ENCODE measurements at regions not wholly inside any gene's neighbourhood (a gene's known extent, or its start where the extent isn't known, plus 50 kb on each side); places are given as distances from the start of the nearest gene placed in this dataset.

DNA sequence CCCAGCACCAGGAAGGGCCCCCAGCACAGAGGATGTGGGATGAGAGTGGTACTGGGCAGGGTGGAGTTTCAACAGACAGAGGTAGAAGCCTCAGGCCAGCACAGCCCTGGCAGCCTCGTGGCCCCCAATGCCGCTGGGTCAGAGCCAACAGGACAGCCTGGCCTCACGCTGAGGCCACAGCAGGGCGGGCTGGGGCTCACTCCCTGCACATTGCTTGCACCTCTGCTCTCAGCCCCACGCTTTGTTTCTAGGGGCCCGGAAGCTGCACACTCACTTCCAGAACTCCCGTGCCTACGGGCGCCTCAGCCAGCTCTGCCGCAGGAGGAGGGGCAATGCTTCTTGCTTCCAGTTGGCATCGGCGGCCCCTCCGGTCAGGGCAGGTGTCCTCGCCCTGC, 72.9 kb downstream of the SIK1 start:
- TF ChIP-seq, protein P1, sequence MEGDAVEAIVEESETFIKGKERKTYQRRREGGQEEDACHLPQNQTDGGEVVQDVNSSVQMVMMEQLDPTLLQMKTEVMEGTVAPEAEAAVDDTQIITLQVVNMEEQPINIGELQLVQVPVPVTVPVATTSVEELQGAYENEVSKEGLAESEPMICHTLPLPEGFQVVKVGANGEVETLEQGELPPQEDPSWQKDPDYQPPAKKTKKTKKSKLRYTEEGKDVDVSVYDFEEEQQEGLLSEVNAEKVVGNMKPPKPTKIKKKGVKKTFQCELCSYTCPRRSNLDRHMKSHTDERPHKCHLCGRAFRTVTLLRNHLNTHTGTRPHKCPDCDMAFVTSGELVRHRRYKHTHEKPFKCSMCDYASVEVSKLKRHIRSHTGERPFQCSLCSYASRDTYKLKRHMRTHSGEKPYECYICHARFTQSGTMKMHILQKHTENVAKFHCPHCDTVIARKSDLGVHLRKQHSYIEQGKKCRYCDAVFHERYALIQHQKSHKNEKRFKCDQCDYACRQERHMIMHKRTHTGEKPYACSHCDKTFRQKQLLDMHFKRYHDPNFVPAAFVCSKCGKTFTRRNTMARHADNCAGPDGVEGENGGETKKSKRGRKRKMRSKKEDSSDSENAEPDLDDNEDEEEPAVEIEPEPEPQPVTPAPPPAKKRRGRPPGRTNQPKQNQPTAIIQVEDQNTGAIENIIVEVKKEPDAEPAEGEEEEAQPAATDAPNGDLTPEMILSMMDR (IDR thresholded peaks at IDR 0.05; ENCODE audit: low read depth, low read length), result no peak
- in situ Hi-C loops (cut with HindIII; ENCODE audit: low sequenced_read_pairs), result no loop called here
- H3K4me3 ChIP-seq (ENCODE audit: low read depth, low read length), result no peak overlapping the region
- DNase-seq (ENCODE audit: low read depth, low spot score), result no peak

DNA sequence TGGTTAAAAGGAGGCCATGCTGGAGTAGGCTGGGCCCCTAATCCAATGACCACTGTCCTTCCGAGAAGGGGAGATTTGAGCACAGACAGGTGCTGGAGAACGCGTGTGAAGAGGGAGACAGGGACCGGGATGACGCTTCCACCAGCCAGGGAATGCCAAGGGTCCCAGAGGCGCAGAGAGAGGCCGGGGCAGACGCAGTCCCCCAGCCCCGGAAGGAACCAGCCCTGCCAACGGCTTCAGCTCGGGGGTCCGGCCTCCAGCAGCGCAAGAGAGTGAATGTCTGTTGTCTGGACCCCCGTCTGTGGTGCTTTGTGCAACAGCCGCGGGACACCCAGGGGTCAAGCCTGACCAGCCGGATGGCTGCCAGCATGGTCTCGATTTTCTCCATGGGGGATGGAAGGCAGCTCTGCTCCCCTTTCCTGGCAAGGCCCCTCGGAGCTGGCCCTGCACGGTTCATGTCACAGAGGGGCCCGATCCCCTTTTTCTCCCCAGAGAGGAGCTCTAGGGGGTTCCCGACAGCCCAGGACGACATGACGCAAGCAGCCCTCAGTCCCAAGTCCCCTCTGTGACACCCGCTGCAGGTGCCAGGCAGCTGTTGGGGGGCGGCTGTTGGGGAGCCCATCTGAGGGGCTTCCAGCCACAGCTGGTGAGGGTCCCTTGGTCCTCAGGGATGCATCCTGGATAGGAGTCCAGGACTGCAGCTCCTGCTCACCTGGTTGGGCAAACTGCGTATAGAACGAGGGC, 73.5 kb downstream of the SIK1 start:
- no peak overlapping the region for H3K4me3 ChIP-seq (ENCODE audit: low read depth, low read length)
- TF ChIP-seq, protein P1 (IDR thresholded peaks at IDR 0.05; ENCODE audit: low read depth, low read length), result no peak
- DNase-seq (ENCODE audit: low read depth, low spot score), result no peak
- in situ Hi-C loops (cut with HindIII; ENCODE audit: low sequenced_read_pairs), result no loop called here

DNA sequence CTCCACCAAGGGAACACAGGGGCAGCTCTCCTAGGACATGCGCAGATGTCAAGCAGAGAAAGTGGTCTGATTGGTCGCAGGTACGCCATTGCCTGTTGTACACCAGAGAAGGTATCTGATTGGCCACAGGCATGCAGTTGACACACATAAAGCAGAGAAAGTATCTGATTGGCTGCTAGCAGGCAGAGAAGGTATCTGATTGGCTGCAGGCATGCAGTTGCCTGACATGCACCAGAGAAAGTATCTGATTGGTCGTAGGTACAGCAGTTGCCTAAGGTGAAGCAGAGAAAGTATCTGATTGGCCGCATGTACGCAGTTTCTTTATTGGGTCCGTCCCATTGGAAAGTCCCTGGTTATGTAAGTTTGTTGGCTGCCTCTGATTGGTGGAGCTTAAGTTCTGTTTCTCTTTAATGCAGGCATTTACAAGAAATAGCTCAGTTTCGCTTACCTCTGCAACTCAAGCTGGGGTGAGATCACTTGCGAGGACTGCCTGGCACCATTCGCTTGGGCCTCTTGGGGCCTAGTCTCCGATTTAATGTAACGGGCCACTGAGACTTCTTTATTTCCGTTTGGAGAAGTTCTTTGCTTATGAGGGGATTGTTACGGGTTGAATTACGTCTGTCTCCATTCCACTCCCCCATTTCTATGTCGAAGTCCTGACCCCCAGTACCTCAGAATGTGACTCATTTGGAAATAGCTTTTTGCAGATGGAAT, 74.2 kb downstream of the SIK1 start:
- no peak for DNase-seq (ENCODE audit: low read depth, low spot score)
- TF ChIP-seq, protein P1 (IDR thresholded peaks at IDR 0.05; ENCODE audit: low read depth, low read length), result no peak
- no peak overlapping the region for H3K4me3 ChIP-seq (ENCODE audit: low read depth, low read length)
- in situ Hi-C loops (cut with HindIII; ENCODE audit: low sequenced_read_pairs), result no loop called here

DNA sequence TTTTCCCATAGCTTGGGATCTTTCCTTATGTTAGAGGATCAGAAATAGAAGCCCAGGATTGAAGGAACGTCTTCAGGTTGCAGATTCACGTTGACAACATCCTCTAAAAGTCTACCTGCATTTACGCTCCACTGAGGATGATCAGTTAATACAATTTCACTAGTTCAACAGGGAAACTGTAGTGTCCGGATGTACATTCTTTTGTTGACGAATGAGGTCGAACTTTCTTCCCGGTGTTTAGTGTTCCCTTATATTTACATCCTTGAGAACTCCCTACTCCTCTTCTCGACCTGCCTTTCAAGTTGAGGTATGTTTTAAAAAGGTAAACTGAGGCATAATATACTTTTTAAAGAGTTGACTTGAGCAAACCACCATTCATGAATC, 74.8 kb downstream of the SIK1 start:
- TF ChIP-seq, protein P1 (IDR thresholded peaks at IDR 0.05; ENCODE audit: low read depth, low read length), result no peak
- no peak for DNase-seq (ENCODE audit: low read depth, low spot score)
- no peak overlapping the region for H3K4me3 ChIP-seq (ENCODE audit: low read depth, low read length)
- in situ Hi-C loops (cut with HindIII; ENCODE audit: low sequenced_read_pairs), result no loop called here

DNA sequence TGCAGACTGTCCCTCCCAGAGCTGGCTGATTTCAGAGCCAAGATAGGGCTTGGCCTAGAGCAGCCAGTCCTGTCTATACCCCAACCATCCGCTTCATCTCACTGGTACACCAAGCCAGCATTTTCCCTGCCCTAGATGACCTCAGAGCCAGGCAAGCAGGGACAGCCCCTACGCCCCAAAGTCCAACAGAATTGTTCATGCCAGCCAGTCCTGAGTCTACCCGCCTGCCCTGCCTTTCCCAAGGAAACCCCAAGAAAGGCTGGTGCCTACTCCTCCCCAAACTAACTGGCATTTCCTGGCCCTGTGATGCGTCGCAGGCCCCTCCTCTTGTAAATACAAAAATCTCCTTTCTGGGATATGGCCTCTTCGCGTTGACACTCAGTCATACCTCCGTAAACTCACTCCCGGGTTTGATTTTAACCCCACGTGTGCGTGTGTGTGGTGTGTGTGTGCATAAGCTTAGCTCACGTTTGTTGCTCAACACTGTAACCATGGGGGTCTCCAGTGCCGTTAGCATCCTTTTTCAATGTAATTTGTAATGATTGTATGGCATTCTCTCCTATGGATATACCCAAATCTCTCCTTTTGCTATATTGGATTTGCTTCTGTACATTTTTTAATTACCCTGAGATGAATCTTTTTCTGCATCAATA, 75.3 kb downstream of the SIK1 start:
- no peak for DNase-seq (ENCODE audit: low read depth, low spot score)
- TF ChIP-seq, protein P1 (IDR thresholded peaks at IDR 0.05; ENCODE audit: low read depth, low read length), result no peak
- no peak overlapping the region for H3K4me3 ChIP-seq (ENCODE audit: low read depth, low read length)
- in situ Hi-C loops (cut with HindIII; ENCODE audit: low sequenced_read_pairs), result no loop called here

DNA sequence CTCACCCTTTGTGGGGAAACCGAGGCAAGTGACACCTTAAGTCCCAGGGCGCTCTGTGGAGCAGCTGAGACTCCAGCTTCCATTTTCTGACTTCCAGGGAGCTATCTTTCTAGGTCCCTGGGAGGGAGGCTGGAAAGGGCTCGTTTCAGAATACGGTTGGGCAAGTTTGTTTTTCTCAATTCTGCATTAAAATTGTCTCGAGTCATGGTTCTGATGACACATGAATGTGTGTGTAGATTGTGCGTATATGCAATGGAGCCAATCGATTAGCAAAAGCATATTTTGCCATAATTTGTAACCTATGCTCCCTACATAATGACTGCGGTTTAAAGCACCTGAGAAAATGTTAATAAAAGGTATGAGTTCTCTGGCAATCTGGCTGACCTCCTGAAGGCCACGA, 77.3 kb downstream of the SIK1 start:
- in situ Hi-C loops (cut with HindIII; ENCODE audit: low sequenced_read_pairs), result no loop called here
- no peak for DNase-seq (ENCODE audit: low read depth, low spot score)
- TF ChIP-seq, protein P1 (IDR thresholded peaks at IDR 0.05; ENCODE audit: low read depth, low read length), result no peak
- no peak overlapping the region for H3K4me3 ChIP-seq (ENCODE audit: low read depth, low read length)

Measured in astrocyte of the spinal cord (primary cell).